Stimulated activated CD8-positive, alpha-beta memory T cell treated with anti-CD3 and anti-CD28 coated beads, Interleukin-4, amount 100 ng/mL, for 48 hours (primary cell): ENCODE measurements at regions not wholly inside any gene's neighbourhood (a gene's known extent, or its start where the extent isn't known, plus 50 kb on each side); places are given as distances from the start of the nearest gene placed in this dataset.
"Not testable (repeated sequence)": the region's sequence is repeated elsewhere in the genome, so short reads cannot be mapped to it uniquely, and the experiment has no call there.

Experiments used
- DNase-seq: peaks from one replicate; pipeline ENCODE4 v3.0.0-alpha.2; 2020

DNA sequence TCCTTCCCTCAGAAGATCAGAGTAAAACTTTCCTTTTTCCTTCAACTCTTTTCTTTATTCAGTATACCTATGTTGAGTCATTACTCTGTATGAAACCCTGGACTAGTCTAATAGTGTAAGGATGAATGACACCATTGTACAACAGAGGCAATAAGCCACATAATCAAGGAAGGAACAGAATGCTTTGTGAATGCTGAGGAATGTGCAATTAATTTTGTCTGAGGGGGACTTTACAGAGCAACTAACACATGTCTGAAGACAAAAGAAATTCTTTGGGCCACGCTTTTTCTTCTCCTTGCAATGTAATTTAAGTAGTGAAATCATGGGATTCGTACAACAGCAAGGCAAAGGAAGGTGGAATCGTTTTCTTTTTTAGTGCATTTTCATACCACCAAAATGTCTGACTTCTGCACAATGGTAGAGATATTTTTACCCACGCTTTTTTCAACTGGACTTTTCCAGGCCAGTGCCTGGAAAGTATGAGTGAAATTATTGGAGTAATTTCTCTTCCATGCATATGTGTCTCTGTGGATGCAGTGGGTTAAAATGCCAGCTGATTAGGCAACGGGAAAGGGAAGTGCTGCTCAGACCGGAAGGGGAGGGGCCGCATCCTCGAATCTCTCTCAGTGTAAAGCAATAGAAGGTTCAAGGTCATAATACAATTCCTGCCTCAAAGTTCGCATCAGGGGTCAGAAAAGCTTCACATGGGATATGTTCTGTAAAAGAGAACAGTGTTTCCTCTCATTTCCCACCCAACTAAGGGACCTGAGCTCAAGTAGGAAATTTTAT is 89.9 kb upstream of the MTHFD1L start:
- no peak for DNase-seq

DNA sequence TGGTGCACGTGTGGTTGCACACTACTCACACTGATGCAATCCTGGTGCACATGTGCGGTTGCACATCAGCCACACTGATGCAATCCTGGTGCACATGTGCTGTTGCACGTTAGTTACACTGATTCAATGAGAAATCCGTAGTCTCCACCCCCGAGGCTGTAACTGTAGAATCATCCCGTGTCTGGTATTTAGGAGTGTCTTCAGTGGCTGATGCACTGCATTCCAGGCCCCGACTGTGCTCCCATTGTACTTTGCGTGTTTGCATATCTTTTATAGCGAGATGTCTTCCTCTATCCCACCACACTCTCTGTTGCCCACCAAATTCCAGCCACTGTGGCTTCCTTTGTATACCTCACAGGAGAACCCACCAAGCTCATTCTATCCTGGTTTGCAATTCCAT is 87.8 kb upstream of the MTHFD1L start:
- no peak for DNase-seq

DNA sequence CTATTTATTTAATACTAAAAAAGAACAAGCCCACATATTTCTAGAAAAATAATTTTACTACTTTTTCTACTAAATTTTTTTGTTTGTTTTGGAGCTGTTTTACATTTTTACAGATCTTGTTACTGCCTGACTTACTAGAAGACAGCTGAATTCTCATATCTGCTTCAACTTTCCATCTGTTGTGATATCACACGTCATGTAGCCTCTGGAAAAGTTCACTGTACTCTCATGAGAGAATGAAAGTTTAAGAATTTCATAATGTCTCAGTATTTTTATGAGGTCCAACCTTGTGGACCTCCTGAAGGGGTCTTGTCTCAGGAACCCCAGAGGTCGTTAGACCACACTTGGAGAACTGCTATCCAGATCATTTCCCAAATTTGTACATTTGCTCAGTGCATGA is 81.7 kb upstream of the MTHFD1L start:
- DNase-seq = no peak

GRCh38 chr6:150787429-150787828 is 78.1 kb upstream of the MTHFD1L start:
- no peak for DNase-seq

- DNase-seq = no peak
Observed at GRCh38 chr6:150788089-150788488, 77.4 kb upstream of the MTHFD1L start.

DNA sequence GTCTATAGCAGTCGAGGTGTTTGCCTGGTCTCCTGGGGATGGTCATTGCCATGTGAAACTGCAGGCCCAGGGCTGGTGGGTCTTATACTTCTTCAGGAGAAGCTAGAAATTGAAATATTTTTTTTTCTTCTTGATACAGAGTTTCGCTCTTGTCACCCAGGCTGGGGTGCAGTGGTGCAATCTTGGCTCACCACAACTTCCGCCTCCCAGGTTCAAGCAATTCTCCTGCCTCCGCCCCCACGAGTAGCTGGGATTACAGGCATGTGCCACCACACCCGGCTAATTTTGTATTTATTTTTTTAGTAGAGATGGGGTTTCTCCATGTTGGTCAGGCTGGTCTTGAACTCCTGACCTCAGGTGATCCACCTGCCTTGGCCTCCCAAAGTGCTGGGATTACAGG is 75.6 kb upstream of the MTHFD1L start:
- not testable (repeated sequence) for DNase-seq

DNA sequence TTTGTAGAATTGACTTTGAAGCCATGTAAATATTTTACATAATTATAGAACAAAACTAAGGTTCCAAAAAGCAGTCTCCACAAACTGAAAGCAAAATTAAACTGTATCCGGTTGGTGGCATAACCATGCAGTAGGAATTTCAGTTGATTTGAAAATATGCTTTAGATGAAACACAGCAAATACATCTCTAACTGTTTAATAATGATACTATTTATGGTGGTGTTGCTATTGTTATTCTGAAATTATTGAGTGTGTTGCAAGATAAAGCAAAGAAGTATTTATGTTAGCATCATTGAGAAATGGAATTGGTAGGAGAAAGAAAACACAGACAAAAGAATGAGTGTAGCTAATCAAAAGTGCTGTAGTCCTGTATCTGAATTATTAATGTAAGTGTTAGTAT is 73.8 kb upstream of the MTHFD1L start:
- DNase-seq = no peak

- DNase-seq = no peak
Observed at GRCh38 chr6:150797949-150798348, 67.6 kb upstream of the MTHFD1L start.

DNA sequence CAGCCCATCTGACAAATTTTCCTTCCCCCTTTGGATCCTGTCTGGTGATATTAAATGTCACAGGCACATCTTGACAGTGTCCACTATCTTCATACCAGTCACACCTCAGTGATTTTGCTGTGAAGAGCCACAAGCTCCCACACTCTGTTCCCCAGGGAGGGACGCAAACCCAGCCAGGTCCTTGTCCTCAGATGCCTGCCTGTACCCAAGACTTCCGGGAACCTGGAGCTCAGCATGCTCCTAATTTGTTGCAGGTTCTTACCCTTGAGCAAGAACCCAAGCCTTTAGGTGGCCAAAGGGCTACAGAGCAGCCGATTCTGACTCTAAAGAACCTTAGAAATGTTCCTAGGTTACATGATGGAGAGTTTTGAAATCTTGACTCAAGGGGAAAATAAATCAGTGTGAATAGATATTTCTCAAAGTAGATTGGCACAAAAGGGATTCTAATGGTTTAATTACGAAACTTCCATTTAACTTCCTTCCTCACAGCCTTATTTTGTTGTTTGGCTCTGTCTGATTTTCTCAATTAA is 66.2 kb upstream of the MTHFD1L start:
- no peak for DNase-seq

DNA sequence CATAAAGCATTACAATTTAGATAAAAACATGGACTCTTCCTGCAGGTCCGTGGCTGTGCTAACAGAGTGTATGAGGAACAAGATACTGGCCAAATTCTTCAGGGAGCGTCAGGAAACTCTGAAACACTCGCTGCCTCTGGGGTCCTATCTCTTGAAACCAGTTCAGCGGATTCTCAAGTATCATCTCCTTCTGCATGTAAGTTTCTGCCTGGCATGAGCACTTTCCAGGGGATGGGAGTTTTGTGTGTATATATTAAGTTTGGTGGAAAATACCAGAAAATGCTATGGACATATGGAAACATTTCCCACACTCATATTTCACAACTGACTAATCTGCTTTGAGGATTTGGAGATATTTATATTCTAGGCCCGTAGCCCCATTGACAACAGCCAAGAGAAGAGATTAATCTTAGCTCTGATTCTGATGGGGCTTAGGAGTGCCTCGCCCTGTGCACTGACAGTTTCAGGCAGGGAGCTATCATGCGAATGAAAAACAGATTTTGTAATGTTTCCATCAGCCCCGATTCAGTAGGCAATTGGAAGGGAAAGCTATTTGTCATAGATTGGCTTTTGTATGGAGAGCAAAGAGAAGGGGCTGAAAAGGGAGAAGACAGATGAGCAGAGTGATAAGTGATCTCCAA is 64.7 kb upstream of the MTHFD1L start:
- DNase-seq = no peak

DNA sequence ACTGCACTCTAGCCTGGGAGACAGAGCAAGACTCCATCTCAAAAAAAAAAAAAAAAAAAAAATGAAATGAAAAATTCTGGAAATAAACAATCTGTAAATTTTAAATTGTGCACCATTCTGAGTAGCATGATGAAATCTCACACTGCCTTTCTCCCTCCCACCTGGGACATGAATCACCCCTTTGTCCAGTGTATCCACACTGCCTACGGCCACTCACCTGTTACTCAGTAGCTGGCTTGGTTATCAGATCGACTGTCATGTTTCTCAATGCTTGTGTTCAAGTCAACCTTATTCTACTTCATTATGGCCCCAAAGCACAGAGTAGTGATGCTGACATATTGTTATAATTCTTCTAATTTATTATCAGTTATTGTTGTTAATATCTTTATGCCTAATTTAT is 58.7 kb upstream of the MTHFD1L start:
- no peak for DNase-seq

GRCh38 chr6:150813319-150813992 is 52.0 kb upstream of the MTHFD1L start:
- peak; percentile 71 for DNase-seq

DNA sequence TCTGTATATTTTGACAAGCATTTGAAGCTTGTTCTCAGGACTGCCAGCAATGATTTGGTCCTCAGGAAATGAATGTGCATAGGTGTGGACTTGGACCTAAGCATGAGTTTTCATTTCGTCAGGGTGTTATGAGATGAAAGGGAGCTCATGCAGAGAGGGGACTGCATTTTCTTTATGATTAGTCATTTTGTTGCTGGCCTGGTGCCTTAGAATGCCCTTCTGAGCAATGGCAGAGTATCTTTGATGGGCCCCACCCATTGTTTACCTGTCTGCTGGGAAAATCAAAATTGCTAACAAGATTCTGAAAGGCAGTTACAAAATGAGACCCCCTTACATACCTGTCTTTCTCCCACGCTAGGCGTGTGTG is 51.5 kb upstream of the MTHFD1L start:
- no peak for DNase-seq
